Astrocyte of the hippocampus (primary cell): ENCODE measurements at regions not wholly inside any gene's neighbourhood (a gene's known extent, or its start where the extent isn't known, plus 50 kb on each side); places are given as distances from the start of the nearest gene placed in this dataset.
A peak's percentile ranks its signal among the peaks of the same experiment; 100 is the strongest.
"Not testable (repeated sequence)": the region's sequence is repeated elsewhere in the genome, so short reads cannot be mapped to it uniquely, and the experiment has no call there.

Experiments
- DNase-seq: peaks from one replicate; pipeline ENCODE4 v3.0.0; 2011; ENCODE audit warnings: low read depth, low spot score

DNA sequence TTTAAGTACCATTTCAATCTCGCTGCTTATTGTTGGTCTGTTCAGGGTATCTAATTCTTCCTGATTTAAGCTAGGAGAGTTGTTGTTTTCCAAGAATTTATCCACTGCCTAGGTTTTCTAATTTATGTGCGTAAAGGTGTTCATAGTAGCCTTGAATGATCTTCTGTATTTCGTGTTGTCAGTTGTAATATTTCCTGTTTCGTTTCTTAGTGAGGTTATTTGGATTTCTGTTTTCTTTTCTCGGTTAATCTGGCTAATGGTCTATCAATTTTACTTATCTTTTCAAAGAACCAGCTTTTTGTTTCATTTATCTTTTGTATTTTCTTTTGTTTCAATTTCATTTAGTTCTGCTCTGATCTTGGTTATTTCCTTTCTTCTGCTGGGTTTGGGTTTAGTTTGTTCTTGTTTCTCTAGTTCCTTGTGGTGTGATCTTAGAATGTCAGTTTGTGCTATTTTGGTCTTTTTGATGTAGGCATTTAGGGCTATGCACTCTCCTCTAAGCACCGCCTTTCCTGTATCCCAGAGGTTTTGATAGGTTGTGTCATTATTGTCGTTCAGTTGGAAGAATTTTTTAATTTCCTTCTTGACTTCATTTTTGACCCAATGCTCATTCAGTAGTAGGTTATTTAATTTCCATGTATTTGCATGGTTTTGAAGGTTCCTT, 92.5 kb upstream of the CSRP2 start:
- not testable (repeated sequence) for DNase-seq

DNA sequence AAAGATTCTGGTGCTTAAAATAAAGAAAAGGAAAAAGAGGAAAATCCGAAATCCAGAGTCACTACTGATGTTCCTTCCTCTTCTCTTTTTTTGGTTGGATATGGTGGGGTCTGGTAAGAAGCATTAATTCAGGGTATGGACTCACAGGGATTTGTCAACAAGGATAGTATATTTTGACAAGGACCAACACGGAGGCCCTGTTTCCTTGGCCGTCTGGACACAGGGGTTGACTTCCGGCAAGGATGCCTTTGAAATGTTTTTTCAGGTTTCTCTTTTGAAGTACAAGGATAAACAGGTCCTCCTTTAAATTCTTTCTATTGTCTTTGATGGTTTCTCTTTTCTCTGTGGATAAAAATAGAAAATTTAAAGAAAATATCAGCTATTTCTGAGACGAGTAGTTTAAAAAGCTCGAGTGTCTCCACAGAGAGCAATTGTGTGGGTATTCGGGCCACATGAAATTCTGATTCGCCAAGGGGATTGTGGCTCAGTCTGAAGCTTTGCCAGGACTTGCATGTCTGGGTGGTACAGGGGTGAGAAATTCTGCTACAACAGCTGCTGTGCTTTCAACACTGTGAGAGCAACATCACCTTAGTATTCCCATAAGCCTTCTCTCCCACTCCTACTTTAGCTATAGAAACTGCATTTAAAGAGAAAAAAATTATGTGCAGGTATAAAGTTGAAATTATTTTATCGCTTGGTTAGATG, 88.5 kb upstream of the CSRP2 start:
- DNase-seq, result no peak

DNA sequence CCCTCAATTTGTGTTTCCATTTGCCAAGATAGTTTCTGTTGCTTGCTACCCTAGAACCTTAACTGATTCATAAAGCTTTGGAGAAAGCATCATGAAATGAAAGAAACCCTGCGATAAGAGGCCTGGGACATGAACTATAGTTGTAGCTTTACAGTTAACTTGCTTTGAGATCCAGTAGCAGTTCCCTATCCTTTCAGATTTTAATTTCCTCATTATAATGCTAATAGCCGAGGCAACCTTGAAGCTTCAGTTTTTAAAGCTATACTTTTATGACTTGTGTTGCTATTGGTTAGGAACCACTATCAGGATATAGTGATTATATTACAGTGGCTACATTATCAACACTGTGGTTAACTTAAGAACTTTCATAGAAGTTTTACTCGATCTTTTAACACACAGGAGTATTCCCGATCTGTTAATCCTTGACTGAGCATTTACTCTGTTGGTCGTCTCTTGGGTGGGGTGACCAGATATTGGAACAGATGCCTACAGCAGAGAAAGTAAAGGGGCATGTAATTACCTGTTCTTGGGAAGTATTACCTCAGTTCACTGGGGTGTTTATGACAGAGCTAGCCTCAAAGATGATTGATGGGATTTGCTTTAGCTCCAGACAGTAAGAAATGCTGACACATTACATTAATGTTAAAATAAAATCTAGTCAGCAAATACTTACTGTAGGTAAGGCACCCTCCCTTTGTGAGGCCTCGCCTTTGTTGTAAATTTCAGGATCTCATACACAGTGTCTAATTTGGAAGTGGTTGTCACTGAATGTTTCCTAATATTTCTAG, 86.2 kb upstream of the CSRP2 start:
- no peak for DNase-seq

DNA sequence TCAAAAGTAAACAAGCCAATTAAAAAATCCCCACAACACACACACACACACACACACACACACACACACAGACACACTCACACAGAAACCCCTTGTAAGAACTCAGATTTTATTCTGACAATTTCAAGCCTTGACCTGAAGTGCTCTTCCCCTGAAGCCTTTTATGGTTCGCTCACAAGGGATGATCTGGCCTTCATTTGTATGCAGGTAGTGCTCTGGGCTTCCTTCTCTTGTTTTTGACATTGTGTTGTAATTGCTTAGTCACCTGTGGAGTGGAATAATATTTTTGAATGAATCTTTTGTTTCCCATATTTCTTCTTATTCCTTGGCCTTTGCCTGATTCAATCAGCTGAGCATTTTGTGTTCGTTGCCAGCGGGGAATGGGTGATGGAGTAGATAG, 83.3 kb upstream of the CSRP2 start:
- DNase-seq, result no peak

DNA sequence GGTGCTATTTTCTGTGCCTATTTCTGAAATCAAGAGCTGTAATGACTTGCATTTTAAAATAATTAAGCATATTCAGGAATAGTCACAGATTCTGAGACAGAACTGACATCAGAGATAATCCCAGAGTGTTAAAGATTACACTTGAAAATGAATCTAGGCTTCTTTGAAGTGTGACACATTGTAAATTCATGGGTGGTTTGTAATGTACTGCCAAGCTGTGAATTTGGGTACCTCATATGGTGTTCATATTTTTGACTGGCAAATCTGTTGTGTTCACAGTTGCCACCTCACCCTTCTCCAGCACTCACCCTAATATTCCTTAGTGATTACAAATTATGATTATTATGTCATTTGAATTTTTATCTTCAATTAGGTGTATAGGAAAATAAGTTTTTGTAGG, 78.5 kb upstream of the CSRP2 start:
- DNase-seq, result no peak

DNA sequence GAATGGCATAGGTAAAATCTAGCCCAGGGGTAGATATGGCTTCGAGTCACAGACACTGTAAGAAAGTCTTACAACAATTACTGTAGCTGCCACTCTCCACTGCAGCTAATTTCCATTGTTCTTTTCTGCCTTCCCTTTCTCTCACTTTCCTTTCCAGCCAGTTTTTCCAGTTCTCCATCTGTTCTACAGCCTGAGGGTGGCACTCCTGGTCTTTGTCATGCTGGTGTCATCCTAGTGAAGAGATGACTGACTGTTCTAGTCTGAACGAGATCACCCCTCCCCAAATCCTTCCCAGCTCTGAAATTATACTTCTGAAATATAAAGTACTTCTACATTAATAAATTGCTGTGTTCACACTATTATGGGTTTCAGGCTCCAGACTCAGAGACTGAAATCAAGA, 74.2 kb upstream of the CSRP2 start:
- DNase-seq, result no peak

DNA sequence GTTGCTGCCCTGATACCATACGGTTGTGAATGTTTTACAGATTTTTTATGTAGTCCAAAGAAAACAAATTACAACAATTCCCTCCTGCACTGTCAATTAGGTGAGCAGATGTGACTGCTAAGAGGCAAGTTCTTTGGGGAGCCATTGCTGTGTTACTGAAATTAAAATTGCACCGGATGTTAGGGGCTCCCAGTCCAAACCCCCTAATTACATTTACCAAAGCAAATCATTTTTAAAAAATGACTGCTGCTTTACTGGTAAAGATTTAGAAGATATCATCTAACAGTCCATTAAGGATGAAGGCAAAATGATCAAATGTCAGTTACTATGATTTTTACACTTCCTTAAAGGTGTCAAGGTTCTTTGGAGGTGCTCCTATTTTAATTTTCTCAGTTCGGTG, 70.1 kb upstream of the CSRP2 start:
- no peak for DNase-seq

DNA sequence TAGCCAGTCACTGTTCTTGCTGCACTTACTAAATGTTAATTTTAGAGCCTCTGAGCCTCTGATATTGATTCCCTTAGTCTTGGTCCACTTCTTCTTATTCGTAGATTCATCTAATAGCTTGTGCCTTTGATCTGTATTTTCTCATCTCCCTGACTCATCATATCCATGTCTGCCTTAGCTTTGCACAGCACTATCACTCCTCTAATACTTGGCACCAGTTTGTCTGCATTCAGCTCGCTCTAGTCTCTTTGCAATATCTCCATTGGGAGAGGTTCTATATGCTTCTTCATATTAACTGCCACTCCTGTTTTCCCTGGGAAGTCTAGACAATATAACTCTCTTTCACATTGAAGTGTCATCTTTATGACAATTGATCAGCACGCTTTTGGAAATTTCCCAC, 68.5 kb upstream of the CSRP2 start:
- DNase-seq, result no peak

DNA sequence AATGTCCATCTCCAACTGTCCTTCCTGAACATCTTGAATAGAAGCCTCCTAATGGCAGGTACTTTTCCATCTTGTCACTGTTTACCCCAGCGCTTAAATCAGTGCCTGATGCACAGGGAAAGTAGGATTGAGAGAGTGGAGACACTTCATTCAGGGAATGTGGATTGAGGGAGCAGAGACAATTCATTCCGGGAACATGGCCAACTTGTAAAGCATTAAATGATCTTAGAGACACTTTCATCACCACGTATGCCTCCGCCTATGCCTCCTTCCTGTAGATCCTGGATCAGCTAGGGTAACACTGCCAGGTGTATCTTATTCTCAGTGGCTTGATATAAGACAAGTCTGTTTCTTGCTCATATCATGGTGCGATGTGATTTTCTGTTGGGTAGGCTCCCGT, 67.6 kb upstream of the CSRP2 start:
- peak; percentile 20 for DNase-seq

DNA sequence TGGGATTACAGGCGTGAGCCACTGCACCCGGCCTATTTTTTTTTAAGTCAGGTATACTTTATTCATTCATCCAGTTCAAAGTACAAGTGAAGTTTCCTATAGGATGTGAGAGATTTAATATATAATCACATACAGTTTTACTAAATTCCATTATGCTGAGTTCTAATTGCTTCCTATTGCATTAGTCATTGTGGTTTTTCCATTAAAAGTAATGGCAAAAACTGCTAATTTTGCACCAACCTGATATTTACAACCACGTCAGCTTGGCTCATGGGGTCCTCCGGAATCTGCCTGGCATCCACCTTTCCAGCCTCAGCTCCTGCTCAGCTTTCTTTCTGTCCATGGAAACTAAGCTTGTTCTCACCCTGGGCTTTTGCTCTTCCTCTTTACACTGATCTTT, 67.0 kb upstream of the CSRP2 start:
- peak; percentile 40 for DNase-seq

DNA sequence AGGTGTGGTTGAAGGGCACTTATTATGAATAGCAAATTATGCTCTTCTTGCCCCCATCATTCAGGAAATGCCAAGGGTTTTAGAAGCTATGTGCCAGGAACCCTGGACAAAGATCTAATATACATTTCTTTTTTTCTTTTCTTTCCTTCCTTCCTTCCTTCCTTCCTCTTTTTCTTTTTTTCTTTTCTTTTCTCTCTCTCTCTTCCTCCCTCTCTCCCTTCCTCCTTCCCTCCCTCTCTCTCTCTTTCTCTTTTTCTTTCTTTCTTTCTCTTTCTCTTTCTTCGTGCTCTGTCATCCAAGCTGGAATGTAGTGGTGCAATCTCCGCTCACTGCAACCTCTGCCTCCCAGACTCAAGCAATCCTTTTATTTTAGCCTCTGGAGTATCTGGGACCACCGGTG, 66.1 kb upstream of the CSRP2 start:
- no peak for DNase-seq

DNA sequence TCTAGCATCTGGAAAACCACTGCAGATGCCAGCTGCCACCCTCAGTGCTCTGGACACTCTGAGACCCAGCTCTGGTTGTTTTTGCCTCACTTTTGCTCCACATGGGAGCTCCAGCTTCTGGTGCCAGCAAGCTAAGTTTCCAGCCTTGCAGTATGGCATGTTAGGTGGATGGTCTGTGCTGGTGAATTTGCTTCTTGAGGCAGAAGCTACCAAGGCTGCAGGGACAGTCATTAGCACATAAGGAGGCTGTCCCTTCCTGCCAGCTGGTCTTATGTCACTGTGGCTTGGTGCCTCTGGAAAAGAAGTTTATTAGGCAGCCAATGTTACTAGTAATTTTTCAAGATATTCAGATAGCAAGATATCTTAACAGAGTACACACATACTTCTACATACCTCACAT, 64.2 kb upstream of the CSRP2 start:
- no peak for DNase-seq

DNA sequence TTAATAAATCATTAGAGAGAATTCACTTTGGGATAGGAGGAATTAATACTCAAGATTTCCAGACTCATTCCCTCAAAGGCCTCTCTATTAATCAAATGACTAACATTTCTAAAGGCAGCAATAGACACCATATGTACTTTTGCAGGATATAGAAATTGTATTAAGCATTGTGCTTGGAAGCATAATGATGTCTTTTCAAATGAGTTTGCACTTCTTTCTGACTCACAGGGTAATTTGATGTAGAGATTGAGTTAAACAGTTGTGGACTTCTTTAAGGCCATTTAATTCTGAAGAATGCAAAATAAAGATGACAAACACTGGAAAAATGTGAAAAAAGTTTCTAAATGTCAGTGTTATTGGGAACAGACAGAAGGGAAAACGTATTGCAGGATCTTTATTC, 63.4 kb upstream of the CSRP2 start:
- peak; percentile 26 for DNase-seq

DNA sequence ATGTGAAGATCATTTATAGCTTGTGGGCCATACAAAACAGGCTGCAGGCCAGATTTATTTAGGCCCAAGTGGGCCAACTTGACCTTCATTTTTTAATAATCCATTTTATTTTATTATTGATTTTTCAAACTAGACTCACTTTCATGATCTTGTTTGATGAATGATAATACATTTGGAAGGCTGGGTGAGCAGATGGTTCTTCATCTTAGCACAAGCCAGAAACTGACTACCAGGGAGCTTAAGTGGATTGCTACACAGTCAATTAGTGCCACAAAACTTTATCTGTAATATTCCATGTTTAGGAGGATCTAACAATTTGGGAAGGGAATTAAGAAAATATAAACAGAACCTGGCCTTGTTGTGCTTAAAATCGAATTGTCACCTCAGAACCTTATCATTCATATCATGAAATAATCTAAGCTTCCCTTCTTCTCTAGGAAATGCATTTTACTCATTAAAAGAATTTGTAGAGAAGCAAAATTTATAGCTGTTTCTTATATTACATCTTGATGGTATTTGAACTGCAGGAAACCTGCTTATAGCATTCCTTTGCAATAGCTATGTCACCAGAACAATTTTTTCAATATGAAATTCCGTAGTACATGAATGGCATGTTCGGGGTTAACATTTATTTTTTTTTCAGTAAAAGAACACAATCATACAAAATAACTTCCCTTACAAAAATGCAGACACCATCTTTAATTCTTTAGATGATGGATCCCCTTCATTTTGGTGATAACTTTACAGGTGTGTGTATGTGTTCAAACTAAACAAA, 62.0 kb upstream of the CSRP2 start:
- no peak for DNase-seq

DNA sequence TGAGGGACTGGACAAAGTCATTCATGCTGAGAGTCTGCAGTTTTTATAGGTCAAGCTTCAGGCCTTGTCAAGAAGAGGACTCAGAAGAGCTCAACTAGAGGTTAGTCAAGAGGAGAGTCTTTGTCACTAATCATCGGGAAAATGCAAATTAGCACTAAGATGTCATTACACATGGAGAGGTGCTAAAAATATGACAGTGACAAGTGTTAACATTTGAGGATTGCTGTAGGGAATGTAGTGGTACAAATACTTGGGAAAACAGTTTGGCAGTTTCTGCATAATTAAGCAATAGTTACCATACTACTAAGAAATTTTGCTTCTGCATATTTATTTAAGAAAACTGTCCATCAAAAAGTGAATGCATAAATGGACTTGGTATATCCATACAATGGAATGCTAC, 60.9 kb upstream of the CSRP2 start:
- no peak for DNase-seq

DNA sequence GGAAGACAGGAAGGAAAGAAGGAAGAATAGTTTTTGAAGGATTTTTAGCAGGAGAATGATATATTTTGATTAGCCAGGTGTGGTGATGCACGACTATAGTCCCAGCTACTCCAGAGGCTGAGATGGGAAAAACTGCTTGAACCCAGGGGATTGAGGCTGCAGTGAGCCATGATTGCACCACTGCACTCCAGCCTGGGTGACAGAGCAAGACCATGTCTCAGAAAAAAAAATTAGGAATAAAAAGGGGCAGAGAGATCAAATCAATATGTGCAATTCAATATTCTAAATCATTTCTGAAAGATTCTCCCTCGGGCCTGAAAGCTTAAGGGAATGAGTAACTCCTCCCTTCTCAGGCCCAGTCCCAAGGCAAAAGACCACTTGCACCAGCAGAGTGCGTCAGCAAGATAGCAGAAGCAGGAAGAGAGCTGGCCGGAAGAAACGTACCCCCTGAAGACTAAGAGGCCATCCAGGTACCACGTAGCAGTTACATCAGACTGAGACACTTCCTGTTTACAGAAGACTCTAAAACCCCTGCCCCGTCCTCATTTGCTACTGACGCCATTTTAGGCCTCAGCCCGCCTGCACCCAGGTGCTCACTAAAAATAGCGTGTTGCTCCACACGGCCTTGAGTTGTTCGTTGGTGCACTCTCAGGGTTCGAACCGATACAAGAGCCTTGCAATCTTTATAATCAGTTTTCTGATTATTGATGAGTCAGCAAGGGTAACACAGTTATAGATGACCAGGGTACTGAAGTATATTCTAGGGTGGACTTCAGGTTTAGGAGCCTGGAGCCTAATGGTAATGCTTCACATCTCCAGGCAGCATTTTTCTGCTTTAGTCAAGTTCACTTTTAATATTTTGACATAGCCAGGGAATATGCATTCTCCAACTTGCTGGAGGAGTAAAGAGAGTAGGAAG, 57.7 kb upstream of the CSRP2 start:
- DNase-seq, result no peak

DNA sequence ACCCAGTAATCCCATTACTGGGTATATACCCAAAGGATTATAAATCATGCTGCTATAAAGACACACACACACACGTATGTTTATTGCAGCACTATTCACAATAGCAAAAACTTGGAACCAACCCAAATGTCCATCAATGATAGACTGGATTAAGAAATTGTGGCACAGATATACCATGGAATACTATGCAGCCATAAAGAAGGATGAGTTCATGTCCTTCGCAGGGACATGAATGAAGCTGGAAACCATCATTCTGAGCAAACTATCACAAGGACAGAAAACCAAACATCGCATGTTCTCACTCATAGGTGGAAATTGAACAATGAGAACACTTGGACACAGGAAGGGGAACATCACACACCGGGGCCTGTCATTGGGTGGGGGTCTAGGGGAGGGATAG, 54.6 kb upstream of the CSRP2 start:
- DNase-seq, result not testable (repeated sequence)

DNA sequence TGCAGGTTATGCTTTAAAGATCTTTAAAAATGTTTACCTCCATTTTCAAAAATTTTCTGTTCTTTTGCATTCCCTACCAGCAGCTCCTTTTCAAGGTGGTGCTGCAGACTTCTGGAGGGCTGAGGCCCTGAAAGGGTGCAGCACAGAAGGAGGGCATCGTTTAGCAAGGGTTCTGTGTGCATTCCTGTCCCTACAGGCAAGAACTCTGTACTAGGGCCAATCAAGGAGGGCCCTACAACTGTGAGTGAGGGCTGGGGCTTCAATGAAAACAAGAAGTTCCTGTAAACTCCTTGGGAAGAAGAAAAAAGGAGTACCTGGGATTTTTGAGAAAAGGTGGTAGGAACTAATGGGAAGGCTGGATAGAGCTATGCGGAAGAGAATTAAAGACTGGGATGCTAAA, 50.7 kb upstream of the CSRP2 start:
- DNase-seq, result no peak
